B cell (primary cell): ENCODE measurements at regions not wholly inside any gene's neighbourhood (a gene's known extent, or its start where the extent isn't known, plus 50 kb on each side); places are given as distances from the start of the nearest gene placed in this dataset.
"Not testable (repeated sequence)": the region's sequence is repeated elsewhere in the genome, so short reads cannot be mapped to it uniquely, and the experiment has no call there.

Source experiments
- ATAC-seq: fragments of 200-7000 bp; cut with Tn5 transposase; one replicate; pipeline ENCODE4 v1.10.0; 2021; ENCODE audit warnings: low read depth, mild to moderate bottlenecking, moderate number of reproducible peaks, moderate library complexity
- CTCF ChIA-PET: fragments of 350-600 bp; sonication (Branson Sonifier 250); formaldehyde crosslinking; loops from one replicate; lab custom pipeline; 2021; ENCODE audit warnings: antibody characterized with exemption, inconsistent platforms; lab: Charles Lee
- POLR2A ChIA-PET: fragments of 350-600 bp; sonication (Branson Sonifier 250); formaldehyde crosslinking; loops from one replicate; lab custom pipeline; 2021; ENCODE audit warnings: antibody characterized with exemption; lab: Charles Lee
- DNase-seq: peaks from one replicate; pipeline ENCODE4 v3.0.0; 2013
- H2AFZ ChIP-seq: 2 replicates; pipeline ENCODE4 v1.6.1; 2012; ENCODE audit warnings: mild to moderate bottlenecking, low read depth, low read length; ENCODE audit not compliant: insufficient read depth, poor library complexity, severe bottlenecking
- H3K27ac ChIP-seq, 2 donors: 1 replicate in 1 of 2; 2 replicates in 1 of 2; pipeline ENCODE4 v1.5.1; 2012 to 2013; ENCODE audit warnings: low read length in 2 of 2, mild to moderate bottlenecking in 2 of 2, moderate library complexity in 1 of 2
- H3K27me3 ChIP-seq, 4 experiments: fragments of 200-600 bp in 1 of 4; sonication (generic) in 1 of 4; replicated peaks in 1 of 4; 1 replicate in 2 of 4; 2 replicates in 2 of 4; pipeline versions ENCODE4 v1.6.1 to v1.7.0; 2013 to 2016; ENCODE audit warnings: low read length in 3 of 4, mild to moderate bottlenecking in 2 of 4, mixed read lengths in 1 of 4, moderate library complexity in 1 of 4; ENCODE audit not compliant: insufficient read depth in 4 of 4, control insufficient read depth in 3 of 4; ENCODE audit errors: control extremely low read depth in 1 of 4
- H3K36me3 ChIP-seq, 2 experiments: replicated peaks in 1 of 2; 1 replicate in 1 of 2; 2 replicates in 1 of 2; pipeline versions ENCODE4 v1.6.1 to v1.7.1; 2013; ENCODE audit warnings: low read length in 1 of 2; ENCODE audit not compliant: insufficient read depth in 2 of 2, control insufficient read depth in 1 of 2; ENCODE audit errors: control extremely low read depth in 1 of 2, extremely low read depth in 1 of 2
- H3K4me1 ChIP-seq, 2 donors: fragments of 200-600 bp in 1 of 2; sonication (generic) in 1 of 2; 1 replicate in 1 of 2; 2 replicates in 1 of 2; pipeline versions ENCODE4 v1.5.1 to v1.6.1; 2013 to 2017; ENCODE audit warnings: low read length in 2 of 2; ENCODE audit not compliant: control insufficient read depth in 2 of 2, insufficient read depth in 2 of 2
- H3K4me2 ChIP-seq: replicated peaks from 2 replicates; pipeline ENCODE3; 2012; ENCODE audit warnings: mild to moderate bottlenecking, low read depth, low read length; ENCODE audit not compliant: poor library complexity, severe bottlenecking
- H3K4me3 ChIP-seq, 5 experiments: fragments of 200-600 bp in 1 of 5; sonication (generic) in 1 of 5; 1 replicate in 3 of 5; 2 replicates in 2 of 5; pipeline versions ENCODE4 v1.5.1 to v1.7.0; 2011 to 2016; ENCODE audit warnings: low read length in 4 of 5, mild to moderate bottlenecking in 4 of 5, low read depth in 2 of 5, control low read depth in 1 of 5, moderate library complexity in 1 of 5; ENCODE audit not compliant: insufficient read depth in 1 of 5; ENCODE audit errors: control extremely low read depth in 1 of 5, extremely low read depth in 1 of 5
- H3K79me2 ChIP-seq: fragments of 200-600 bp; sonication (generic); one replicate; pipeline ENCODE4 v1.6.0; 2016; ENCODE audit warnings: low read length; ENCODE audit not compliant: control insufficient read depth, insufficient read depth
- H3K9ac ChIP-seq: fragments of 200-600 bp; sonication (generic); 2 replicates; pipeline ENCODE4 v1.6.1; 2017; ENCODE audit warnings: mild to moderate bottlenecking, low read length, moderate library complexity
- H3K9me3 ChIP-seq, 3 donors: one replicate each; pipeline versions ENCODE4 v1.6.1 to v1.7.1; 2013; ENCODE audit warnings: low read length in 2 of 3; ENCODE audit not compliant: control insufficient read depth in 2 of 3, insufficient read depth in 1 of 3; ENCODE audit errors: control extremely low read depth in 1 of 3
- H4K20me1 ChIP-seq: 2 replicates; pipeline ENCODE4 v1.6.0; 2012; ENCODE audit warnings: mild to moderate bottlenecking, low read length; ENCODE audit not compliant: insufficient read depth, control insufficient read depth, poor library complexity, severe bottlenecking
- H3K27ac Mint-ChIP-seq: one replicate; pipeline ENCODE4 v1.8.0; 2021; ENCODE audit warnings: mixed read lengths
- H3K27me3 Mint-ChIP-seq: one replicate; pipeline ENCODE4 v1.8.0; 2021; ENCODE audit warnings: mixed read lengths
- H3K4me1 Mint-ChIP-seq: one replicate; pipeline ENCODE4 v1.8.0; 2021; ENCODE audit warnings: mixed read lengths
- H3K4me3 Mint-ChIP-seq: one replicate; pipeline ENCODE4 v1.8.0; 2021; ENCODE audit warnings: mixed read lengths
- H3K9me3 Mint-ChIP-seq: one replicate; pipeline ENCODE4 v1.8.0; 2022; ENCODE audit warnings: mixed read lengths; ENCODE audit not compliant: insufficient read depth
- EZH2 ChIP-seq: IDR thresholded peaks from 2 replicates; pipeline ENCODE4 v1.6.1; 2012; ENCODE audit warnings: borderline replicate concordance, low read depth, mild to moderate bottlenecking, moderate library complexity, low read length; ENCODE audit not compliant: insufficient read depth, poor library complexity, severe bottlenecking
- WGBS: methylation state at CpG from one replicate; pipeline ENCODE4 v1.1.5; 2013; ENCODE audit warnings: missing lambda C conversion rate; ENCODE audit not compliant: insufficient coverage; 5-methylcytosine and 5-hydroxymethylcytosine counted together
- intact Hi-C: fragments of 100-400 bp; cut with micrococcal nuclease; formaldehyde crosslinking; loops from one replicate; pipeline ENCODE4 v1.10.0; 2022
- TF ChIP-seq, protein P1 (sequence below): fragments of 200-600 bp; IDR thresholded peaks from one replicate; pipeline ENCODE4 v1.8.0; 2022; ENCODE audit warnings: antibody characterized with exemption, mild to moderate bottlenecking

DNA sequence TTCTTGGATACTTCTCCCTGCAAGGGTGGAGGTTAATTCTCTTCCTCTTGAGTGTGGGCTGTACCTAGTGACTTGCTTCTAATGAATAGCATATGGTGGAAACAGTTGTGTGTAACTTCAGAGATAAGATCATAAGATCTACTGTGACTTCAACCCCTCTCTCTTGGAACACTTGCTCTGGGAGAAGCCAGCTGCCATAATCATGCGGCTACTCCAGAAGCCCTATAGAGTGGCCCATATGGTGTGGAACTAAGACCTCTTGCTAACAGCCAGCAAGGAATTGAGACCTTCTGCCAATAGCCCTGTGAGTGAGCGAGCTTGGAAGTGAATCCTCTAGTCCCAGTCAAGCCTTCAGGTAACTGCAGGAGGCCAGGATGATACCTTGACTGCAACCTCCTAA, 81.1 kb downstream of the RBMX2 start:
- Histone ChIP-seq H3K27ac (no peak overlapping the region), H3K9me3 (no peaks in the 10 kb centered on the region), H3K4me1 (no peaks in the 10 kb centered on the region), H3K36me3 (no peaks in the 10 kb centered on the region), H3K79me2 (no peaks in the 10 kb centered on the region), H3K4me3 (no peak overlapping the region), H3K27me3 (no peaks in the 10 kb centered on the region), H2AFZ (no peak overlapping the region), H3K9ac (no peak overlapping the region), H3K4me2 (no peak overlapping the region), H4K20me1 (no peaks in the 10 kb centered on the region)
- no peak overlapping the region for H3K4me3 Mint-ChIP-seq
- no peaks in the 10 kb centered on the region for H3K4me1 Mint-ChIP-seq
- TF ChIP-seq, protein P1, sequence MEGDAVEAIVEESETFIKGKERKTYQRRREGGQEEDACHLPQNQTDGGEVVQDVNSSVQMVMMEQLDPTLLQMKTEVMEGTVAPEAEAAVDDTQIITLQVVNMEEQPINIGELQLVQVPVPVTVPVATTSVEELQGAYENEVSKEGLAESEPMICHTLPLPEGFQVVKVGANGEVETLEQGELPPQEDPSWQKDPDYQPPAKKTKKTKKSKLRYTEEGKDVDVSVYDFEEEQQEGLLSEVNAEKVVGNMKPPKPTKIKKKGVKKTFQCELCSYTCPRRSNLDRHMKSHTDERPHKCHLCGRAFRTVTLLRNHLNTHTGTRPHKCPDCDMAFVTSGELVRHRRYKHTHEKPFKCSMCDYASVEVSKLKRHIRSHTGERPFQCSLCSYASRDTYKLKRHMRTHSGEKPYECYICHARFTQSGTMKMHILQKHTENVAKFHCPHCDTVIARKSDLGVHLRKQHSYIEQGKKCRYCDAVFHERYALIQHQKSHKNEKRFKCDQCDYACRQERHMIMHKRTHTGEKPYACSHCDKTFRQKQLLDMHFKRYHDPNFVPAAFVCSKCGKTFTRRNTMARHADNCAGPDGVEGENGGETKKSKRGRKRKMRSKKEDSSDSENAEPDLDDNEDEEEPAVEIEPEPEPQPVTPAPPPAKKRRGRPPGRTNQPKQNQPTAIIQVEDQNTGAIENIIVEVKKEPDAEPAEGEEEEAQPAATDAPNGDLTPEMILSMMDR: no peak
- TF ChIP-seq EZH2: no peak
- DNase-seq: no peak
- no peaks in the 10 kb centered on the region for H3K9me3 Mint-ChIP-seq
- WGBS: 71% methylated on average over 1 of the region's 2 CpGs
- intact Hi-C loops: no loop called here
- ATAC-seq: no peak
- H3K27me3 Mint-ChIP-seq: no peaks in the 10 kb centered on the region
- POLR2A ChIA-PET: no interaction called here
- H3K27ac Mint-ChIP-seq: no peak overlapping the region
- CTCF ChIA-PET: no interaction called here

DNA sequence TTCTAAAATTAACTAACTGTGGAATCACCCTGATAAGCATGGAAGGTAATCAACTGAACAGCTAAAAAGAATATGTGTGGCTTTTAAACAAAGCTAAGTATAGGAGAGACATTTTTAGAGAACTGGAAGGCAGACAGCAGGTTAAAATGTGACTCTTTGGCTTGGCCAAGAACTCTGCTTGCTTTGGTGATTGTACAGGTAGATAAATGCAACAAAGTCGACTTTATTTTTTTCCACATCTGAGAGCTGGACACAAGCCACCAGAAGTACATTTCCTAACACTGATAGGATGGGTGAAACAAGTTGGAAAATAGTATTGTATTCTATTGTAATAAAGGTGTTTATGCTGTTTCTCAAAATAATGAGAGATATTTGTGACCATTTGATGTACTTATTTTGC, 84.1 kb downstream of the RBMX2 start:
- no peak overlapping the region for H3K27ac ChIP-seq
- Mint-ChIP-seq H3K27me3 (no peaks in the 10 kb centered on the region), H3K27ac (no peak overlapping the region), H3K4me3 (no peak overlapping the region), H3K4me1 (no peaks in the 10 kb centered on the region), H3K9me3 (no peaks in the 10 kb centered on the region)
- POLR2A ChIA-PET: no interaction called here
- no peak overlapping the region for H3K9ac ChIP-seq
- no peaks in the 10 kb centered on the region for H3K9me3 ChIP-seq
- no peaks in the 10 kb centered on the region for H3K79me2 ChIP-seq
- no peak overlapping the region for H3K4me3 ChIP-seq
- intact Hi-C loops: no loop called here
- TF ChIP-seq EZH2: no peak
- TF ChIP-seq, protein P1: no peak
- DNase-seq (no peak), ATAC-seq (no peak)
- CTCF ChIA-PET: no interaction called here
- no peak overlapping the region for H3K4me2 ChIP-seq
- H2AFZ ChIP-seq: no peak overlapping the region
- no peaks in the 10 kb centered on the region for H3K36me3 ChIP-seq
- H3K27me3 ChIP-seq: no peaks in the 10 kb centered on the region
- WGBS: no CpG with 5 or more reads among the region's 1 CpG
- H4K20me1 ChIP-seq: no peaks in the 10 kb centered on the region
- no peaks in the 10 kb centered on the region for H3K4me1 ChIP-seq

DNA sequence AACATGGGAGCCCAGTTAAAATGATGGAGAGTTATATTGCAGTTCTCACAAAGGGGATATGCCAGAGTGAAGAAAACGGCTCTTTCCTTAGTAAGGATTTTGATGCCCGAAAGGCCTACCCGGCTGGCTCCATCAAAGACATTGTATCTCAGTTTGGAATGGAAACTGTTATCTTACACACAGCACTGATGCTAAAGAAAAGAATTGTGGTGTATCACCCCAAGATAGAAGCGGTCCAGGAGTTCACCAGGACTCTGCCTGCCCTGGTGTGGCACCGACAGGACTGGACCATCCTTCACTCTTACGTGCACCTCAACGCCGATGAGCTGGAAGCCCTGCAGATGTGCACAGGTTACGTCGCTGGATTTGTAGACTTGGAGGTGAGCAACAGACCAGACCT, 93.7 kb downstream of the RBMX2 start:
- ATAC-seq: not testable (repeated sequence)
- 100% methylated on average over 1 of the region's 10 CpGs for WGBS

More for the DNA sequence above, 93.7 kb downstream of the RBMX2 start:
- H3K4me2 ChIP-seq, H3K9me3 Mint-ChIP-seq, DNase-seq, H3K27ac ChIP-seq, H3K36me3 ChIP-seq, H2AFZ ChIP-seq, H3K27ac Mint-ChIP-seq, H3K4me1 Mint-ChIP-seq, H3K4me1 ChIP-seq, H3K27me3 ChIP-seq, H3K4me3 ChIP-seq, POLR2A ChIA-PET, intact Hi-C loops, H4K20me1 ChIP-seq, H3K9me3 ChIP-seq, H3K4me3 Mint-ChIP-seq, H3K9ac ChIP-seq, H3K27me3 Mint-ChIP-seq, H3K79me2 ChIP-seq, CTCF ChIA-PET: not testable (repeated sequence)
